ENCODE measurements at regions not wholly inside any gene's neighbourhood (a gene's known extent, or its start where the extent isn't known, plus 50 kb on each side); places are given as distances from the start of the nearest gene placed in this dataset.

GRCh38 chr20:17860301-17861197 is 108.0 kb downstream of the SNX5 start:
- TF ChIP-seq, protein P1, sequence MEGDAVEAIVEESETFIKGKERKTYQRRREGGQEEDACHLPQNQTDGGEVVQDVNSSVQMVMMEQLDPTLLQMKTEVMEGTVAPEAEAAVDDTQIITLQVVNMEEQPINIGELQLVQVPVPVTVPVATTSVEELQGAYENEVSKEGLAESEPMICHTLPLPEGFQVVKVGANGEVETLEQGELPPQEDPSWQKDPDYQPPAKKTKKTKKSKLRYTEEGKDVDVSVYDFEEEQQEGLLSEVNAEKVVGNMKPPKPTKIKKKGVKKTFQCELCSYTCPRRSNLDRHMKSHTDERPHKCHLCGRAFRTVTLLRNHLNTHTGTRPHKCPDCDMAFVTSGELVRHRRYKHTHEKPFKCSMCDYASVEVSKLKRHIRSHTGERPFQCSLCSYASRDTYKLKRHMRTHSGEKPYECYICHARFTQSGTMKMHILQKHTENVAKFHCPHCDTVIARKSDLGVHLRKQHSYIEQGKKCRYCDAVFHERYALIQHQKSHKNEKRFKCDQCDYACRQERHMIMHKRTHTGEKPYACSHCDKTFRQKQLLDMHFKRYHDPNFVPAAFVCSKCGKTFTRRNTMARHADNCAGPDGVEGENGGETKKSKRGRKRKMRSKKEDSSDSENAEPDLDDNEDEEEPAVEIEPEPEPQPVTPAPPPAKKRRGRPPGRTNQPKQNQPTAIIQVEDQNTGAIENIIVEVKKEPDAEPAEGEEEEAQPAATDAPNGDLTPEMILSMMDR (IDR thresholded peaks at IDR 0.05): no peak
- TF ChIP-seq POLR2A (IDR thresholded peaks at IDR 0.05): no peak
- Histone ChIP-seq H3K27ac (no peak overlapping the region), H3K4me1 (peaks cover 0 to 40% (median 19%) of the 10 kb centered on the region in 4 donors), H3K9me3 (no peaks in the 10 kb centered on the region), H3K4me3 (no peak overlapping the region), H3K36me3 (no peaks in the 10 kb centered on the region), H3K27me3 (no peaks in the 10 kb centered on the region)
- no peak for DNase-seq

- peak in 1 of 3 donors; percentile 48 for DNase-seq
- H3K27ac ChIP-seq: peak overlapping the region in 1 of 4 donors; percentile 25
- H3K4me3 ChIP-seq: peak overlapping the region in 1 of 4 donors; percentile 12
- TF ChIP-seq, protein P1 (IDR thresholded peaks at IDR 0.05): no peak
- TF ChIP-seq POLR2A (IDR thresholded peaks at IDR 0.05): no peak
- no peaks in the 10 kb centered on the region for H3K9me3 ChIP-seq
- H3K4me1 ChIP-seq: peaks cover 0 to 40% (median 19%) of the 10 kb centered on the region in 4 donors
- no peaks in the 10 kb centered on the region for H3K36me3 ChIP-seq
- no peaks in the 10 kb centered on the region for H3K27me3 ChIP-seq
Observed at GRCh38 chr20:17859616-17860232, 108.9 kb downstream of the SNX5 start.

GRCh38 chr20:17859002-17859615 is 109.5 kb downstream of the SNX5 start:
- no peaks in the 10 kb centered on the region for H3K36me3 ChIP-seq
- H3K9me3 ChIP-seq: no peaks in the 10 kb centered on the region
- H3K4me3 ChIP-seq: peak overlapping the region in 1 of 4 donors; percentile 12
- DNase-seq: peak in 2 of 3 donors; percentile 43 to 57
- no peaks in the 10 kb centered on the region for H3K27me3 ChIP-seq
- peak overlapping the region in 1 of 4 donors; percentile 25 for H3K27ac ChIP-seq
- TF ChIP-seq, protein P1 (IDR thresholded peaks at IDR 0.05): no peak
- TF ChIP-seq POLR2A (IDR thresholded peaks at IDR 0.05): no peak
- peaks cover 0 to 36% (median 19%) of the 10 kb centered on the region in 4 donors for H3K4me1 ChIP-seq

DNA sequence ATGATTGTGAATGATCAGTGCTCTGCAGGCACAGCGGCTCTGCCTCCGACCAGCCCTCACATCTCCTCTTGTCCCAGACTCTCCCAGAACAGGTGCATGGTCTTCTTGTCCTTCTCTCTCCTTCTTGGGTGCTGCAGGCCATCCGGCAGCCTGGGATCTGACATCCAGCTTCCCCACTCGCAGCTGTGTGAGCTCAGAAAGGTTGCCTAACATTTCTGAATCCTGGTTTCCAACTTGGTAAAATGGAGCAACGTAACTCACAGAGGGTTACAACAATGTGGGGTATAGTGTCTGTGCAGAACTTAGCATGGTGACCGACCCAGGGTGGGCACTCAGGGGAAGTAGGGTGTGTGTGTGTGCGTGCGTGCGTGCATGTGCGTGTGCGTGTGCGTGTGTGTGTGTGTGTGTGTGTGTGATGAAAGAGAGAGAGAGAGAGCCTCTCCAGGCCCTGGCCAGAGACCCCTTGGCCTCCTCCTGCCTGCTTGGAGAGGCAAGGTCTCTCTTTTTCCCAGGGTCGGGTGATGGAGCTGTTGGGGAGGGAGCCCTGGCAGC is 110.1 kb downstream of the SNX5 start:
- peaks cover 0 to 30% (median 19%) of the 10 kb centered on the region in 4 donors for H3K4me1 ChIP-seq

More for the DNA sequence above, 110.1 kb downstream of the SNX5 start:
- no peaks in the 10 kb centered on the region for H3K36me3 ChIP-seq
- H3K27ac ChIP-seq: peak overlapping the region in 1 of 4 donors; percentile 25
- H3K4me3 ChIP-seq: no peak overlapping the region
- DNase-seq: no peak
- H3K9me3 ChIP-seq: no peaks in the 10 kb centered on the region
- H3K27me3 ChIP-seq: no peaks in the 10 kb centered on the region
- TF ChIP-seq POLR2A (IDR thresholded peaks at IDR 0.05): no peak
- TF ChIP-seq, protein P1 (IDR thresholded peaks at IDR 0.05): no peak
